Activated CD4-positive, alpha-beta T cell treated with anti-CD3 and anti-CD28 coated beads, Interleukin-2, amount 50 U/mL, for 24 hours (primary cell): ENCODE measurements at regions not wholly inside any gene's neighbourhood (a gene's known extent, or its start where the extent isn't known, plus 50 kb on each side); places are given as distances from the start of the nearest gene placed in this dataset.
"Not testable (repeated sequence)": the region's sequence is repeated elsewhere in the genome, so short reads cannot be mapped to it uniquely, and the experiment has no call there.

Source experiments
- DNase-seq, 2 donors: peaks; one replicate each; pipeline ENCODE4 v3.0.0-alpha.2; 2020; ENCODE audit warnings: low read depth in 1 of 2, low spot score in 1 of 2

DNA sequence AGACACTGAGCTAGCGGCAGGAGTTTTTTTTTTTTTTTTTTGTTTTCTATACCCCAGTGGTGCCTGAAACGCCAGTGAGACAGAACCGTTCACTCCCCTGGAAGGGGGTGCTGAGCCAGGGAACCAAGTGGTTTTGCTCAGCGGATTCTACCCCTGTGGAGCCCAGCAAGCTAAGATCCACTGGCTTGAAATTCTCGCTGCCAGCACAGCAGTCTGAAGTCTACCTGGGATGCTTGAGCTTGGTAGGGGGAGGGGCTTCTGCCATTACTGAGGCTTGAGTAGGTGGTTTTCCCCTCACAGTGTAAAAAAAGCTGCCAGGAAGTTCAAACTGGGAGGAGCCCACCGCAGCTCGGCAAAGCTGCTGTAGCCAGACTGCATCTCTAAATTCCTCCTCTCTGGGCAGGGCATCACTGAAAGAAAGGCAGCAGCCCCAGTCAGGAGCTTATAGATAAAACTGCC lies 173.0 kb downstream of the DMAC1 start:
- DNase-seq: peak in 1 of 2 donors; percentile 12

DNA sequence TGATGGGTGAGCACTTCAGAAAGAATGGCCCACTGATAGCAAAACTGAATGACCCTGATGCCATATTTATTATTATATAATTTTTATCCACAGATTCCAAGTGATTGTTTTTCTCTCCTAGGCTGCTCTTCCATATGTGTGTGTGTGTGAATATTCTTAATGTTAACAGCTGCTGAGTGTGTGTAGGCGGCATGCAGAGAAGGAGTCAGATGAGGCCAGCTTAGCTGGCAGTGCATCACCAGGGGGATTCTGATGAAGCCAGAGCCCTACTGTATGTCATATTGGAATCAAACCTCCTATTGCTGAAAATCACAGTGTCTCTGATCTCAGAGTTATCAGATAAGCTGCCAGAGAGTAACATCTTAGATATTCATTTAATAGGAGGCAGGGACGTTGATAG lies 177.1 kb downstream of the DMAC1 start:
- DNase-seq: no peak

DNA sequence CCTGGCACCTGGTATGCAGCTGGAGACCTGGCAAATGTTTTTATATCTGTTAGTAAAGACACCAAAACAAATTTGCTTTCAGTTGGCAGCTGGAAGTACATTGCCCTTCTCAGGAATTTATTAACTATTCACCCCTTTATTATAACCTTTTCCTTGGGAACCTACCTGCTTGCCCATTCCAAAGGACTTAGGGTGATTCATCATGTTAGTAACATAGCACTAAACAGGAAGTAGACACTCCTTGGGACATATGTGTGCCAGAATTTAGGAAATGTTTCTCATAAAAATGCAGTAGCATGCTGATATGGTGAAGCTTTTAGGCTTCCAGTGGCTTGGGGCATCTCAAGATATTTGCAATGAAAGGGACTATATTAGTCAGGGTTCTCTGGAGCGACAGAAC lies 184.2 kb downstream of the DMAC1 start:
- no peak for DNase-seq

DNA sequence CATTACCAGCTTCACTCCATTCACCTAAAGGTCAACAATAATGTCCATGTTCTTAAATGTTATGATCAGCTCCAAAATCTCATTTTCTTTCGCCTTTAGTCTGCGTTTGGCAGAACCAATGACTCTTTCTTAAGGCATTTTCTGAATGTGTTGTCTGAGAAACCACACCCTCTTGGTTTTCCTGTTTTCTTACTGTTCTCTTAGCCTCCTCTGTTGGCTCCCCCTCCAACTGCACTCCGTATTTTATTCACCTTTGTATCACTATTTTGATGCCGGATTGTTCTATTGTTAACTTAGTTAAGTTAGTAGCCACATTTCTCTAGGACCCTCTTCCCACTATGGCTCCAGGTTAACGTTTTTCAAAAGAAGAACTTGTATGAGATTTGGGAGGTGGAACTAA lies 185.6 kb downstream of the DMAC1 start:
- DNase-seq: no peak

DNA sequence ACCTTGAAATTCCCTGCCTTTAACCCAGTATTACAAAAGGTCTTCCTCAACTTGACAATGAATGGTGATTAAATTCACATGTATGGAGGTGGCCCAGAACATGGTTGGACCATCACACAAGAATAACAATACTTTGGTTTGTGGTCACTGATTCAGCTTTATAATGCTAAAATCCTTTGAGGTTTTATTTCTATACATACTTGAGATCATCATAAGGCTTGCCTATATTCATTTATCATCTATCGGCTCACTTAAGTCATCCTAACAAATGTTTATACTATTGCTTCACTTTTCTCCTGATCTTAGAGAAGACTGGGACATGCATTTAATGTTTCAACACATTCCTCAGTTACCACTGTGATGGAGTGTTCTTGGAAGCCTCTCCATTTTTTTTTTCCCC lies 191.3 kb downstream of the DMAC1 start:
- DNase-seq: no peak

DNA sequence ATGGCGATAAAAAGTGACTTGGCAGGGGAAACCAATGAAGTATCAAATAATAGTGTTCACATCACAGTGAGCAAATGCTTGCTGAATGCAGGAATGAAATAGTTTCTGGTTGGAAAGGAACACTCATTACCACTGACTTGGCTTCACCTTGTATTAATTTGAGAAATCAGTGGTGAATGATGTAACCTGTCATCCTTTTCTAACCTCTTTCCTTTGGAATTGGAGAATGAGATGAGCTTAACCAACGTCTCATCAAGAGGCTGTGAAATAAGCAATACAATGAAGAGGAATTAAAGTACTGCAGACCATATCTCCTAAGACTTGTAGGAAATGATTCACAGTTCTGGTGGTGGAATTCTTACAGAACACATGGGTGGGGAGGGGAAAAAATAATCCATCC lies 192.2 kb downstream of the DMAC1 start:
- no peak for DNase-seq

DNA sequence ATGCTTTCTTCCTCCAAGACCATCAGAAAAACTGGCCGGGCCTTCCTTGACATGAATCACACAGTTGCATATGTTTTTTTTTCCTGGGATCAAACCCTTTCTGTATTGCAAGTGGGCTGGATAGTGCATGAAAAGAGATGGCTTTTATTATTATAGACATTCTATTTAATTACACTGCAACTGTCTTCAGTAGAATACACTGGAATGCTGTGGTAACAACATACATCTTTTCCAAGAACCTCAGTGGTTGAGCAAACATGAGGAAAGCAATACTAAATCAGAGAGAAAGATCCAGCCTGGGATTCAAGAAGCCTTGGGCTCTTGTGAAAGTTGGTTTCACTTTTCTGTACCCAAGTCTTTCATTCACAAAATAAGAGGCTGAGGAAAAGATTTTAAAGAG lies 193.0 kb downstream of the DMAC1 start:
- DNase-seq: no peak

DNA sequence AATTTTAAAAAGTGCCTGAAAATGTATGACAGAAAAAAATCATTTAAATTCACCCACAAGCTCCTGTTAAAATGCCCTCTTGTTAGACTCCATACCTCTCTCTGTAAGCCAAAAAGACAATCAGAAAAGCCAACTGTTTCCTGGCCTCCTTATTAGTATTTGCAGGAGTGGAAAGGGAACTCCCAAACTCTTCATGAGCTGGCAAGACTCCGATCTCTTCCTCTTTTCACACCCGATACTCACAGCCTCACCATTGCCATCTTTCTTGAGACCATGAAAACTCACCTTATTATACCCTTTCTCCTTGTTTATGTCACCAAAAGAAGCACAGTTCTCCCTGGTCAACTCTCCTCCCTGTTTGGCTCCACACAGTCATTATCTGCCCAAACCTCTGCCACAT lies 197.8 kb downstream of the DMAC1 start:
- DNase-seq: no peak

DNA sequence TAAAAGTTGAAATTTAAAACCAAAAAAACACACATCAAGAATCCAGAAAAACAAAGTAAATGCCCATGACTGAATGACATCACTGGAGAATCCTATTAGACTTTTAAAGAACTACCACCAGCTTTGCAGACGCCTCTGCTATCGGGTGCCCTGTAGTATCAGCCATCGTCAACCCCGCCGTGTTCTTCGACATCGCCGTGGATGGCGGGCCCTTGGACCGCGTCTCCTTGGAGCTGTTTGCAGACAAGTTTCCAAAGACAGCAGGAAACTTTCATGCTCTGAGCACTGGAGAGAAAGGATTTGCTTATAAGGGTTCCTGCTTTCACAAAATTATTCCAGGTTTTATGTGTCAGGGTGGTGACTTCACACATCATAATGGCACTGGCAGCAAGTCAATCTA lies 201.9 kb downstream of the DMAC1 start:
- DNase-seq: no peak

DNA sequence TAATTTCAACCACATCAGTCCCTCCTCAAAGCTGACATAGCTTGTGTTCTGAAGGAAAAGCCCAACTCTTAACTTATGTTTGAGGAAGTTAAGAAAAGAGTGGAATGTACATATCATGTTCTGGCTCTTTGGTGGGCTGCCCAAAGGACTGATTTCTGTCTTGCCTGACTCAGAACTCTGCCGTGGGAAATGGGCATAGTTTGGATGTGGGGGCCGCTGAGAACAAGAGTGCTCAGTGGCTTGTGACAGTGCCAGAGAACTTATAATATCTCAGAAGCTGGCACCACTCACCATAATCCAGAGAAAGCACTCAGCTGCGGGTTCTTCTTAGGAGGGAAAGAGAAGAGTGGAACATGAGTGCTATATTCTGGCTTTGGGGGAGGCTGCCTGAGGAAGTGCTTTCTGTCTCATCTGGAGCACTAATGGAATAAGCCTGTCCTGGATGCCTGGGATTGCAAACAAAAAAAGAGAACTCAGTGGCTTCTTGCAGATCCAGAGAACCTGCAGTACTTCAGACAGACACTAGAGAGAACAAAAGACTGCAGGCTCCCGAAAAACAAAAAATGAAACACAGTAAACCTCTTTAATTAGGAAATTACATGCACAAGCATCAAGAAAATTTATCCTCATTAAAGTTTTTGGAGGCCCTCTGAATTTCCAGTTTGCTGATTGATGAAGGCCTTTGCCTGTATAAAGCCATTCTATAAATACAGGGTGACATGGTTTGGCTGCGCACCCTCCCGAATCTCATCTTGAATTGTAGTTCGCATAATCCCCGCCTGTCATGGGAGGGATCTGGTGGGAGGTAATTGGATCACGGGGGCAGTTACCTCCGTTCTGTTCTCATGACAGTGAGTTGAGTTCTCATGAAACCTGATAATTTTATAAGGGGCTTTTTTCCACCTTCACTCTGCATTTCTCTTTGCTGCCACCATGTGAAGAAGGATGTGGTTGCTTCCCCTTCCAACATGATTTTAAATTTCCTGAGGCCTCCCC lies 207.0 kb downstream of the DMAC1 start:
- no peak for DNase-seq

DNA sequence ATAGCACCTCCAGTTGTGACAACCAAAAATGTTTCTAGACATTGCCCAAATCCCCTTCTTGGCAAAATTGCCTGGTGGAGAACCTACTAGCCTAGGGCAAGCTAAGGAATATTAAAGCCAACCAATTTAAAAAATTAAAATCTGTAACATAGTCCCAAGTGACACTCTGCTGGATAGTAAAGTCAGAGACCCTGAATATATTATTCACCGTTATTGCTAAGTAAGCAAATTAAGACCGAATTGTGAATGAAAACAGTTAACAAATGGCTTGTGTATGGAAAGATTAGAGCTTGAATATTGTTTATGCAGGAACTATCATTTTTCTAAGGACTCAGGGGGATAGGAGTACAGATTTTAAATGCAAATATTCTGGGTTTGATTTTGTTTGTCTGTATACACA lies 208.1 kb downstream of the DMAC1 start:
- DNase-seq: no peak

DNA sequence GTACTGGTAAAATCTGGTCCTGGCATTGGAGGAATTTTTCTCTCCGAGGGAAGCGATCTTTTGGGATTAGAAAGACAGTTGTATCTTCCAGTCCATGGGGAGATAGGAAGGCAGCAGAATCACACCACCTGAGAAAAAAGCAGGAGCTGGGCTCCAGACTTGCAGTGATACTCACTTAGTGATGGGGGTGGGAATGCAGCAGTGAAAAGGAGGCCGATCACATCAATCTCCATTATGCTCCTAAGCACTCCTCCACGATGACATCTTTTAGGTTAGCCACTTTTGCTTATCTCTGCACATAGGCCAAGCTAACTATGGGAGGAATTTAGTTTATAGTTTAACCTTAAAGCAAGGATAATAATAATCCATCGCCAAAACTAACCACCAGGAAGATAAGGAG lies 219.0 kb downstream of the DMAC1 start:
- no peak for DNase-seq

DNA sequence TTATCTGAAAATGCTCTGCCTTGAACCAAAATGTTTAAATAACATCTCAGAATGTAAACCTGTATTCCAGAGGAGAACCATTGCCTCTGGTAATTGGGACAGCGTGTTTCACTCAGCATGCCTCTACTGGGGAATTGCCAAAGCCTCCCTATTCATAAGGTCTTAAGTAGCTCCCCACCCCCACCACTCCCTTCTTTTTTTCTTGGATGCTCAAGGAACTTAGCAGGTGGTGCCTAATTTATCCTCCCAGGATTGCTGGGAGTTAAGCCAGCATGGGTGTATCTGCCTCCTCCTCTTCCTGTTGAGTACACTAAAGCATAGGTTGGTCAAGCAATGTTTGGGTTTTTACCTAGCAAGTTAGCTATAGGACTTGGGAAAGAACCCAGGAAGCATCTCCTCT lies 220.2 kb downstream of the DMAC1 start:
- DNase-seq: no peak

DNA sequence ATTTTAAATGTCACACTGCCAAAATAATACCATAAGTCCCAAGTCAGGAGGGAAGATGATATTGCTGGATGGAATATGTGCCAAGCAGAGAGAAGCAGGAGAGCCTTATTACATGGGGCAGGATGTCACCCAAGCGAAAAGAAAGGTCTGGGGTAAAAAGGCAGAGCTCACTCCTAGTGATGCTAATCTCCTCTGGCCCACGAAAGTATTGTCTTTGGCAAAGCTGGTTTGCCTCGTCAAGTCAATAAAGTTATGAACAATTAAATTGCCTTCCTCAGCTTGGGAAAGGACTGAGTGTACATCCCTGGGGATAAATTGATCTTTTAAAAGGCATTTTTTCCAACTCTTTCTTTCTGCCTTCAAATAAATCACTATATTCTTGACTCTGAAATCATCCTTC lies 220.6 kb downstream of the DMAC1 start:
- DNase-seq: no peak

DNA sequence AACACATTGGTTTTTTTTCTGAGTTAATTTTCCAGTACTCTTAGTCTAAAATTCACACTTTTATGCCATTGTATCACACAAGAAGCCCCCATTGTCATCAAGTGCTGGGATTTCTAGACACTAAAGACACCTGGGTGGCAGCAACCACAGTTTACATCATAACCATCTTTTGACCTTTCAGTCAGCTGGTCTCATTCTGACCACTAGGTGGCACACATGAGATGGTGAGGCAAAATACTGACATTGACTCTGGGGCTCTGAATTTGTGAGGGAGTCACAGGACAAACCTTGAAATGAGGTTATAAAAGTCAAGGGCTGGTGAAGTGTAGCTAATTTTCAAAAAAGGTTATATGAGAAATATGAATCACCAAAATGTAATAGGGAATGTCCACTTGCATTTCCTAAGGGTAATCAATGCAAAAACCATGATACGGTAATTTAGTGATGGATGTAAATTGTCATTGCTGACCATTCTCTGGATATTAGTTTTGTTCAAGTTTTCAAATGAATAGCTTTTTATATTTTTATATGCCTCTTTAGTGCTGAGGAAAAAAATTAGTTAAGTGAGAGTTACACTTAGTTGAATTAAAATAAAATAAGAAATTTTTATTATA lies 229.4 kb downstream of the DMAC1 start:
- DNase-seq: peak; percentile 14 to 72

DNA sequence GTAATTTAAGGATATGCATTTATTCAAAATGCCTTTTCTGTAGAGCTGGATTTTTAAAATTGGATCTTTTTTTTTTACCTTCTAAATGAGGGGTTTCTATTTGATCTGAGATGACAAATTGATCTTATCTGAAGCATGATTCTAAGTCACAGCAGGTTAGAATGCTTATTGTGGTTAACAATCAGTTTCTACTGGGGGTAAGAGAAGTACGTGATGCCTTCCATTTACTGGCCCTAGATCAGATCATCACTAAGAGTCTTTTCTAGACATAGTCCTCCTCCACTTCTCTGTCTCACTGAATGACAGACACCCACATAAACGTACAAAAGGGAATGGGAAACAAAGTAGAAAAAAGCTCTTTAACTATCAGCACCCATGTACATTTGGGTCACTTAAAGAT lies 231.9 kb downstream of the DMAC1 start:
- DNase-seq: no peak

DNA sequence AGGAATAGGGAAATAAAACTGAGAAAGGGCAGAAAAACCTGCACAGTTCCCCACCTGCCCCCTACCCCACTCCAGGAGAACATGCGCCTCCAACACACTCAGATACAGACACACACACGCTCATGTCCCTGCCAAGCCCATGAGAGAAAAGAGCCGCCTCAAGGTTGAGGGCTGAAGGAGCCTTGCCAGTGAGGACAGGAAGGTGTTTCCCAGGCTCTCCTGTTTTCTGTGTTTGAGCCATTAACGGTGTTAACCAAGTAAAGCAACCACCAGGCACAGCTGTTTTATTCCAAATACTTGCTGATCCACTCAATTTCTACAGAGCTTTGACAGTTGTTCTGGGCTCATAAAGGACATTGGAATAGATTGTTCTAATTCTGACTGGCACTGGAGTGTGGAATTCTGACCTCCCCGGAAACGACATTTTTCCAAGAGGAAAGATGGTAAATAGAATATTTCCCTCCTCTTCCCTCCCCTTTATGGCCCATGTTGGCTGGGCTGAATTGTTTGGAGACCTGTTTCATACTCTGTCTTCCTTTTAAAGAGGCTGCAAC lies 238.0 kb downstream of the DMAC1 start:
- no peak for DNase-seq

DNA sequence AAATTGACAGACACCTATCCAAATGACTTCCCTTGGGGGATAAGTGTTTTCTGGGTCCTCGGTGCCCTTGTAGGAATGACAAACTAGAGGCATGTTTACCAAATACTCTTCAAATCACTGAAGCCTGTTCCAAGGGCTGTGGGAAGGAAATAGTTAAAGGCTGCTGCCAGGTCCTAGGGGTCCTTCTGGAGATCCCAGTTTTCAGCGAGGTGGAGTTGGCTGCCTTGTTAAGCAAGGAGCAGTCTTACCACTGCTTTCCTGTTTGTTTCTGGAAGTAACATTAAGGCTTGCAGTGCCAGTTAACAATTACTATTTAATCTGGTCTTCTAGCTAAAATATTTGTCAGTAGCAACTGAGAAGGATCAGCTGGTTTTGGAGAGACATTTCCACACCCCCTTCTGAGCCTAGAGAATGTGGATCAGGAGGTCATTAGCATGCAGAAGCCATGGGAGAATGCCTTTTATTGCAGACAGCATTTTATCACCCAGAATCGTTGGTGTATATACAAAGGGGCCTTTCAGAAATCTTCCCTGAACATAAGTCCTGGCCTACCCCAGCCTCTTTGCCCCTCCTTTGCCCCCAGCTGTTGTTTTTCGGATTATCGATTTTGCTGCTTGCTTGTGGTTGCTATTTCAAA lies 238.8 kb downstream of the DMAC1 start:
- DNase-seq: no peak

DNA sequence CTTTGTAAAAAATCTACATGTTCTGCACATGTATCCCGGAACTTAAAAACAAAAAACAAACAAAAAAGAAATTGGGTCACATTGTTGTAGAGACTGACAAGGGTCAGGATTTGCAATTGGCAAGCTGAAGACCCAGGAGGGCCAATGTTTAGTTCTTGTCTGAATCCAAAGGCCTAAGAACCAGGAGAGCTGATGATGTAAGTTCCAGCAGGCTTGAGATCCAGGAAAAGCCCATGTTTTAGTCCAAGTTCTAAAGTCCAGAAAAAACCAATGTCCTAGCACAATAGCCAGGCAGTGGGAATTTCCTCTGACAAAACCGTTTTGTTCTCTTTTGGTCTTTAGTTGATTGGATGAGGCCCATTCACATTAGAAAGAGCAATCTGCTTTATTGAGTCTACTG lies 244.9 kb downstream of the DMAC1 start:
- no peak for DNase-seq

DNA sequence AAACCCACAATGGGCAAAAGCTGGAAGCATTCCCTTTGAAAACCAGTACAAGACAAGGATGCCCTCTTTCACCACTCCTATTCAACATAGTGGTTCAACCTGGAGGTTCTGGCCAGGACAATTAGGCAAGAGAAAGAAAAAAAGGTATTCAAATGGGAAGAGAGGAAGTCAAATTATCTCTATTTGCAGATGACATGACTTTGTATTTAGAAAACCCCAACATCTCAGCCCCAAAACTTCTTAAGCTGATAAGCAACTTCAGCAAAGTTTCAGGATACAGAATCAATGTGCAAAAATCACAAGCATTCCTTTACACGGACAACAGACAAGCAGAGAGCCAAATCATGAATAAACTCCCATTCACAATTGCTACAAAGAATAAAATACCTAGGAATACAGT lies 246.9 kb downstream of the DMAC1 start:
- not testable (repeated sequence) for DNase-seq

DNA sequence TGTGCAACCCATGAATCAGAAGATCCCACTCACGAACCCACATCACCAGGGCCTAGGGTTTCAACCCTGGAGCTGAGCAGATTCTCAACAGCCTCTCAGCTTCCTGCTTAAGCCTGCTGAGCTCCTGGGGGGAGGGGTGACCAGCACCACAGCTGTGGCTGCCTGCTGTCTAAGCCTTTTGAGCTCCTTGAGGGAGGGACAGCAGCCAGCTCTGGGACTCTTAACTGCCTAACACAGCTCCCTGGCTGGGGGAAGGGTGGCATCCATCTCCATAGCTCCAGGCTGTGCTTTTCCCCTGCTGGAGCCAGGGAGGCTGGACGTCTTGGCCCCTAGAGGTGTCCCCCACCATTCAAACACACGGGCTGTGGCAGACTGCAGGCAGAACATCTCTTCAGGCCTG lies 250.3 kb downstream of the DMAC1 start:
- no peak for DNase-seq

DNA sequence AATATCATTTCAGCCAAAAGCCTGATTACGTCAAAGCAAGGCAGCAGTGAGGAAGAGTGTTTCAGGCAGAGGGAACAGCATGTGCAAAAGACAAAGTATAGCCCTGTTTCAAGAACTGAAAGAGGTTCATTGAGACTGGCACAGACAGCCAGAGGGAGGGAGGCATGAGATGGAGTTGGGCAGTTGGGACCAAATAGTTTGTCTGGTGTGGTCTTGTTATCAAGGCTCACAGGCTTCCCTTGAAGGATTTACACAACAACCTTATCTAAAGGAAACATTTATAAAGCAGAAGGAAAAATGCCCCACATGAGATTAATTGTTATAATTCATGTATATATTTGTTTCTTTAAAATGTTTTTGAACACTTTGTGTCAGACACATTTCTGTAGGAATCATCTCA lies 253.3 kb downstream of the DMAC1 start:
- DNase-seq: no peak
